Psoas muscle (tissue), 7 donors: ENCODE measurements at regions not wholly inside any gene's neighbourhood (a gene's known extent, or its start where the extent isn't known, plus 50 kb on each side); places are given as distances from the start of the nearest gene placed in this dataset.
"Not testable (repeated sequence)": the region's sequence is repeated elsewhere in the genome, so short reads cannot be mapped to it uniquely, and the experiment has no call there.

Experiments used
- ATAC-seq, 4 donors: fragments of 200-7000 bp; cut with Tn5 transposase; one replicate each; pipeline ENCODE4 v1.9.1; 2020; ENCODE audit warnings: moderate library complexity in 3 of 4, mild to moderate bottlenecking in 2 of 4
- DNase-seq, 2 donors: peaks; one replicate each; pipeline ENCODE4 v3.0.0-alpha.2; 2020
- H3K27ac ChIP-seq: fragments of 200-600 bp; one replicate; pipeline ENCODE4 v1.8.0; 2022
- H3K27me3 ChIP-seq, 3 donors: fragments of 200-600 bp in 1 of 3; one replicate each; pipeline versions ENCODE4 v1.6.1 to v1.8.0; 2013 to 2022; ENCODE audit warnings: low read length in 2 of 3, mild to moderate bottlenecking in 2 of 3, moderate library complexity in 1 of 3; ENCODE audit not compliant: insufficient read depth in 3 of 3
- H3K36me3 ChIP-seq, 2 donors: fragments of 200-600 bp in 1 of 2; one replicate each; pipeline versions ENCODE4 v1.6.1 to v1.8.0; 2013 to 2022; ENCODE audit warnings: low read depth in 1 of 2, mild to moderate bottlenecking in 1 of 2, moderate library complexity in 1 of 2; ENCODE audit not compliant: insufficient read depth in 1 of 2
- H3K4me1 ChIP-seq: fragments of 200-600 bp; one replicate; pipeline ENCODE4 v1.8.0; 2022
- H3K4me3 ChIP-seq: fragments of 200-600 bp; one replicate; pipeline ENCODE4 v1.8.0; 2022; ENCODE audit warnings: mild to moderate bottlenecking
- H3K9me3 ChIP-seq: fragments of 200-600 bp; one replicate; pipeline ENCODE4 v1.8.0; 2022
- CTCF ChIP-seq: fragments of 200-600 bp; IDR thresholded peaks from one replicate; pipeline ENCODE4 v1.8.0; 2022; ENCODE audit warnings: antibody characterized with exemption
- WGBS, 3 donors: extraction: QIAGEN DNeasy Blood & Tissue Kit; methylation state at CpG; one replicate each; pipeline versions ENCODE4 v1.1.6 to v1.1.7; 2013; 5-methylcytosine and 5-hydroxymethylcytosine counted together
- intact Hi-C, 2 donors: fragments of 100-400 bp; cut with DNase I; formaldehyde crosslinking; loops; one replicate each; pipeline versions ENCODE4 v1.11.0 to v1.14.2; 2022
- donor health status: healthy with polysubstance abuse.
- donor health status: DM: no; HTN: no; CAD: no; lungs with moderate emphysema.
- donor health status: Bipolar disorder and iron deficiency.
- donor health status: healthy.
- donor health status: DM: yes; HTN: yes; CAD: no.
- donor health status: DM: no; HTN: no; CAD: no.
- donor health status: DM: yes; HTN: yes; CAD: no.

GRCh38 chr2:131590896-131591295, 63.2 kb downstream of the CCDC74A start:
- H3K4me3 ChIP-seq: no peak overlapping the region
- 83 to 90% (median 87%) methylated on average over 39 of the region's 39 CpGs for WGBS, 3 donors
- H3K4me1 ChIP-seq: no peaks in the 10 kb centered on the region
- H3K27me3 ChIP-seq: peaks cover 0 to 3% (median 1%) of the 10 kb centered on the region in 3 donors
- intact Hi-C loops: no loop called here
- no peaks in the 10 kb centered on the region for H3K36me3 ChIP-seq
- H3K27ac ChIP-seq: no peak overlapping the region
- no peak for ATAC-seq
- no peak for DNase-seq
- no peaks in the 10 kb centered on the region for H3K9me3 ChIP-seq
- no peak for TF ChIP-seq CTCF

- H3K9me3 ChIP-seq, H3K36me3 ChIP-seq, intact Hi-C loops, ATAC-seq, H3K27me3 ChIP-seq, H3K4me3 ChIP-seq, H3K27ac ChIP-seq, H3K4me1 ChIP-seq, DNase-seq: not testable (repeated sequence)
- 27 to 36% (median 27%) methylated on average over 4 to 5 of the region's 5 CpGs for WGBS, 3 donors
These were observed 68.9 kb downstream of the CCDC74A start for GRCh38 chr2:131596561-131596960.

GRCh38 chr2:131602444-131602843, 74.8 kb downstream of the CCDC74A start:
- H3K36me3 ChIP-seq, H3K27me3 ChIP-seq, DNase-seq, ATAC-seq, H3K4me3 ChIP-seq, intact Hi-C loops, H3K9me3 ChIP-seq, H3K4me1 ChIP-seq, H3K27ac ChIP-seq: not testable (repeated sequence)
- WGBS, 3 donors: 69 to 72% (median 71%) methylated on average over 3 to 4 of the region's 5 CpGs

- ATAC-seq: not testable (repeated sequence)
These were observed 77.0 kb downstream of the CCDC74A start for GRCh38 chr2:131604652-131605051.

GRCh38 chr2:131606366-131606765, 78.7 kb downstream of the CCDC74A start:
- ATAC-seq, intact Hi-C loops, DNase-seq, H3K9me3 ChIP-seq, H3K27me3 ChIP-seq, H3K36me3 ChIP-seq, H3K27ac ChIP-seq, H3K4me1 ChIP-seq, H3K4me3 ChIP-seq: not testable (repeated sequence)
- WGBS, 3 donors: 37 to 63% (median 49%) methylated on average over 1 of the region's 1 CpG

More at GRCh38 chr2:131604652-131605051, 77.0 kb downstream of the CCDC74A start:
- H3K36me3 ChIP-seq, H3K27ac ChIP-seq, H3K27me3 ChIP-seq, H3K4me1 ChIP-seq, H3K9me3 ChIP-seq, DNase-seq, intact Hi-C loops, H3K4me3 ChIP-seq: not testable (repeated sequence)
- 84 to 90% (median 89%) methylated on average over 2 of the region's 2 CpGs for WGBS, 3 donors

GRCh38 chr2:131607056-131607455, 79.4 kb downstream of the CCDC74A start:
- WGBS, 3 donors: 73 to 75% (median 74%) methylated on average over 5 of the region's 5 CpGs
- H3K4me1 ChIP-seq, H3K27ac ChIP-seq, H3K27me3 ChIP-seq, ATAC-seq, H3K36me3 ChIP-seq, H3K9me3 ChIP-seq, DNase-seq, intact Hi-C loops, H3K4me3 ChIP-seq: not testable (repeated sequence)

GRCh38 chr2:131614539-131614938, 86.9 kb downstream of the CCDC74A start:
- 77 to 78% (median 77%) methylated on average over 3 of the region's 3 CpGs for WGBS, 3 donors
- H3K4me1 ChIP-seq, H3K36me3 ChIP-seq: not testable (repeated sequence)

DNA sequence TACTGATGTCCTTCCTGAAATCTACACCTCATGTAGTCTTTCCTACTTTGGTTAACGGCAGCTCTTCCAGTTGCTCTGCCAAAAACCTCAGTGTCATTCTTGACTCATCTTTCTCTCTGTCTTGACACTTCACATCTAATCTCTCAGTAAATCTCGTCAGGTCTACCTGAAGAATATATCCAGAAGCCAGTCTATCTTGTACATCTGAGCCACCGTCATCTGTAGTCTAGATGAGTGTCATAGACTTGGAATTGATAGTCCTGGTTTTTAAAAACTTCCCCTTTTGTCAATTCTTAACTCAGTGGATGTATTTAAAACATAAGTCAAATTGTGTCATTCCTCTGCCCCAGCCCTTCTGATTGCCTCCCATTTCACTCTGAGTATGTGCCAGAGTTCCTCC, 90.6 kb downstream of the CCDC74A start:
- H3K9me3 ChIP-seq, H3K36me3 ChIP-seq, H3K27me3 ChIP-seq, ATAC-seq, H3K4me3 ChIP-seq, H3K4me1 ChIP-seq, DNase-seq, intact Hi-C loops, H3K27ac ChIP-seq: not testable (repeated sequence)
- WGBS, 3 donors: 84 to 87% (median 87%) methylated on average over 3 of the region's 3 CpGs

More at GRCh38 chr2:131614539-131614938, 86.9 kb downstream of the CCDC74A start:
- H3K27ac ChIP-seq, H3K9me3 ChIP-seq, ATAC-seq, H3K27me3 ChIP-seq, H3K4me3 ChIP-seq, intact Hi-C loops, DNase-seq: not testable (repeated sequence)

DNA sequence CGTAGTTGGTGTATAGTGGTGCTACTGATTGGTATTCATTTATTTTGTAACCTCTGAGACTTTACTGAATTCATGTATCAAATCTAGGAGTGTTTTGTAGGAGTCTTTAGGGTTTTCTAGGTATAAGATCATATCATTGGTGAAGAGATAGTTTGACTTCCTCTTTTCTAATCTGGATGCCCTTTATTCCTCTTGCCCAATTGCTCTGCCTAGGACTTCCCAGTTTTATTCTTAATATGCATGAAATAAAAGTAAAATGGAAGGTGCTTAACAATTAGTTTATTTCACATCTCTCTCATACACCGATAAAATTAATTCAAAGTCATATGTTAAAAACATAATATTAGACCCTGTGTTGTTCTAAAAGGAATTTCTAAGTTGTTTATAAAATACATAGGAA, 95.2 kb downstream of the CCDC74A start:
- DNase-seq, ATAC-seq, H3K27ac ChIP-seq, intact Hi-C loops, H3K9me3 ChIP-seq, H3K36me3 ChIP-seq, H3K4me1 ChIP-seq, H3K27me3 ChIP-seq, H3K4me3 ChIP-seq: not testable (repeated sequence)
- WGBS, 3 donors: 92 to 96% (median 94%) methylated on average over 2 of the region's 2 CpGs

DNA sequence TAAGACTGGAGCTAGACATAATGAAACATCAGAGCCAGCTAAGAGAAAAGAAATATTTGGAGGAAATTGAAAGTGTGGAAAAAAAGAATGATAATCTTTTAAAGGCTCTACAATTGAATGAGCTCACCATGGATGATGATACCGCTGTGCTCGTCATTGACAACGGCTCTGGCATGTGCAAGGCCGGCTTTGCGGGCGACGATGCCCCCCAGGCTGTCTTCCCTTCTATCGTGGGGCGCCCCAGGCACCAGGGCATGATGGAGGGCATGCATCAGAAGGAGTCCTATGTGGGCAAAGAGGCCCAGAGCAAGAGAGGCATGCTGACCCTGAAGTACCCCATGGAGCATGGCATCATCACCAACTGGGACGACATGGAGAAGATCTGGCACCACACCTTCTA, 98.3 kb downstream of the CCDC74A start:
- DNase-seq, intact Hi-C loops, ATAC-seq, H3K4me1 ChIP-seq, H3K9me3 ChIP-seq, H3K27ac ChIP-seq, H3K27me3 ChIP-seq, H3K36me3 ChIP-seq, H3K4me3 ChIP-seq: not testable (repeated sequence)
- 91 to 93% (median 91%) methylated on average over 6 to 10 of the region's 10 CpGs for WGBS, 3 donors

GRCh38 chr2:131626565-131626964, 98.9 kb downstream of the CCDC74A start:
- intact Hi-C loops, ATAC-seq, DNase-seq, H3K9me3 ChIP-seq, H3K27ac ChIP-seq, H3K4me3 ChIP-seq, H3K36me3 ChIP-seq, H3K4me1 ChIP-seq, H3K27me3 ChIP-seq: not testable (repeated sequence)
- WGBS, 3 donors: 90 to 92% (median 91%) methylated on average over 19 of the region's 19 CpGs
